ENCODE measurements at regions not wholly inside any gene's neighbourhood (a gene's known extent, or its start where the extent isn't known, plus 50 kb on each side); places are given as distances from the start of the nearest gene placed in this dataset.
"Not testable (repeated sequence)": the region's sequence is repeated elsewhere in the genome, so short reads cannot be mapped to it uniquely, and the experiment has no call there.

- H3K27ac ChIP-seq (replicated peaks) = no peak overlapping the region
- peaks cover 6% of the 10 kb centered on the region for H3K27me3 ChIP-seq (ENCODE audit: insufficient read depth, poor library complexity, severe bottlenecking)
- DNase-seq (ENCODE audit: low read depth in 1 of 2, low spot score in 1 of 2) = no peak
- no peak overlapping the region for H3K4me3 ChIP-seq (replicated peaks; ENCODE audit: insufficient read depth, low read length)
- TF ChIP-seq GABPA (IDR thresholded peaks at IDR 0.05; ENCODE audit: low read depth) (no peak), CTCF (IDR thresholded peaks at IDR 0.05; ENCODE audit: insufficient read depth, low read length) (no peak), SPI1 (IDR thresholded peaks at IDR 0.05; ENCODE audit: borderline replicate concordance, low read depth) (no peak), POLR2AphosphoS5 (IDR thresholded peaks at IDR 0.05; ENCODE audit: low read depth) (no peak), REST (IDR thresholded peaks at IDR 0.05; ENCODE audit: insufficient replicate concordance, low read depth) (no peak)
These were observed 147.7 kb upstream of the DPP10 start for GRCh38 chr2:114294741-114295140.

- H3K27me3 ChIP-seq (ENCODE audit: insufficient read depth, poor library complexity, severe bottlenecking); H3K4me3 ChIP-seq (replicated peaks; ENCODE audit: insufficient read depth, low read length); H3K27ac ChIP-seq (replicated peaks); DNase-seq (ENCODE audit: low read depth in 1 of 2, low spot score in 1 of 2): not testable (repeated sequence)
These were observed 142.1 kb upstream of the DPP10 start for GRCh38 chr2:114300351-114300750.

- no peak overlapping the region for H3K4me3 ChIP-seq (replicated peaks; ENCODE audit: insufficient read depth, low read length)
- no peak overlapping the region for H3K27ac ChIP-seq (replicated peaks)
- DNase-seq (ENCODE audit: low read depth in 1 of 2, low spot score in 1 of 2) = no peak
- TF ChIP-seq POLR2AphosphoS5 (IDR thresholded peaks at IDR 0.05; ENCODE audit: low read depth) (no peak), CTCF (IDR thresholded peaks at IDR 0.05; ENCODE audit: insufficient read depth, low read length) (no peak), GABPA (IDR thresholded peaks at IDR 0.05; ENCODE audit: low read depth) (no peak), REST (IDR thresholded peaks at IDR 0.05; ENCODE audit: insufficient replicate concordance, low read depth) (no peak), SPI1 (IDR thresholded peaks at IDR 0.05; ENCODE audit: borderline replicate concordance, low read depth) (no peak)
- no peaks in the 10 kb centered on the region for H3K27me3 ChIP-seq (ENCODE audit: insufficient read depth, poor library complexity, severe bottlenecking)
These were observed 125.7 kb upstream of the DPP10 start for GRCh38 chr2:114316532-114317300.

- H3K27me3 ChIP-seq (ENCODE audit: insufficient read depth, poor library complexity, severe bottlenecking) = no peaks in the 10 kb centered on the region
- no peak overlapping the region for H3K27ac ChIP-seq (replicated peaks)
- DNase-seq (ENCODE audit: low read depth in 1 of 2, low spot score in 1 of 2) = no peak
- no peak for TF ChIP-seq GABPA (IDR thresholded peaks at IDR 0.05; ENCODE audit: low read depth)
- no peak for TF ChIP-seq SPI1 (IDR thresholded peaks at IDR 0.05; ENCODE audit: borderline replicate concordance, low read depth)
- TF ChIP-seq REST (IDR thresholded peaks at IDR 0.05; ENCODE audit: insufficient replicate concordance, low read depth) = no peak
- TF ChIP-seq POLR2AphosphoS5 (IDR thresholded peaks at IDR 0.05; ENCODE audit: low read depth) = no peak
- TF ChIP-seq CTCF (IDR thresholded peaks at IDR 0.05; ENCODE audit: insufficient read depth, low read length) = no peak
- no peak overlapping the region for H3K4me3 ChIP-seq (replicated peaks; ENCODE audit: insufficient read depth, low read length)
These were observed 111.8 kb upstream of the DPP10 start for GRCh38 chr2:114330594-114330993.
